ENCODE measurements at regions not wholly inside any gene's neighbourhood (a gene's known extent, or its start where the extent isn't known, plus 50 kb on each side); places are given as distances from the start of the nearest gene placed in this dataset.

DNA sequence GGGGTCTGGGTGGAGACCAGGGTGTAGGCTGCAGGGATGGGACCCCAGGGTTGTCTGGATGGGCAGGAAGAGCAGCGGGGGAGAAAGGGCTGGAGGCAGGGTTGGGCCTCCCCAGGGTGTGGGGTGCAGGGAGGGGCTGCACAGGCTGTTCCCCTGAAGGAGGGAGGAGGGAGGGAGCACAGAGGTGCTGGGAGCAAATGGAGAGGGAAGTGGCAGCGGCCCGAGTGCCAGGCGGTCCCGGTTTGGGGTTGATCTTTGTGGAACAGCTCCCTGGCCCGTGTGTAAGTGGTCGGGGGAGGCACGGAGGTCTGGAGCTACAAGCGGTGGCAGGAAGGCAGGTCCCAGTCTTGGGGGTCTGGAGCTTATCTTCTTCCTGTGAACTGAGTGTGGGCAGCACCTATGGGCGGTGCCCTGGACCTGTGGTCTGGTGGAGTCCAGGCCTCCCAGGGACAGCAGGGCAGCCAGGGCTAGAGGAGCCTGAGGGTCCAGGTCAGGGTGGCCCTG is 391.6 kb downstream of the TMEM121 start:
- DNase-seq (ENCODE audit: low read depth, low spot score): no peak
- intact Hi-C loops (cut with micrococcal nuclease): no loop called here

DNA sequence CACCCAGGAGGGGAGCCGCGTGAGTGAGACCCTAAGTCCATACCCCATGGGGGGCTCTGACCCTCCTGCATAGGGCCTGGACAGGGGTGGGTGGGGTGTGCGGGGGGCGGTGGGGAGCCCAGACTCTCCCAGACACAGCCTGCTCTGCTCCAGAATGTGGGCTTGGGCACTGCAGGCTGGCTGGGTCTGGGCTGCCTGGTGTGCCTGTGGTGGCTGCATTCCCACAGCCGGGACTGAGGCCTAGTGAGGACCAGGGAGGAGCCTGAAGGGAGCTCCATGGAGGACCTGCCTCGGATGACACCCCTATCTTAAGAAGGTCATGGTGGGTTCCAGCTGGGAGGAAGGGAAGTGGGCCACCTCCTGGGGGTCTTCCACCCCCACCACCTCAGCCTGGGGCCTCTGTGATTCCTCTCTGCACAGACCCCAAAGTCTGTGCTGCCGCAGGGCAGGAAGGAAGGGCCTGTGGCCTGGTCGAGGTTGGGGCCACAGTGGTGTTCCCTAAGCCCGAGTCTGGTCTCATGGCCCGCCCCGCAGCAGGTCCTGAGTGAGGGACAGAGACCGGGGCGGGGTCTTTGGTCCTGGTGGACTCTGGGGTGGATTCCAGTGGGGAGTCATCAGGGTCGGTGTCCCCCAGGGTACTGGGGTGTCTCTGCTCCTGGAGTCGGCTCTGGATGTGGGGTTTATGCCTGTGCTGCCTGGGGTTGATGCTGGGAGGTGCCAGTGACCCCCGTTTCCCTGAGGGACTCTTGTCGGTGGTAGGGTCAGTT is 392.3 kb downstream of the TMEM121 start:
- FAIRE-seq: no peak

More for the DNA sequence above, 391.6 kb downstream of the TMEM121 start:
- dilution Hi-C loops (cut with MboI; ENCODE audit: extremely low pct_ligation_motif_present, low sequenced_read_pairs): no loop called here
- ChIA-PET POLR2A (no interaction called here), CTCF (no interaction called here)
- no peak for FAIRE-seq
- H3K9me3 ChIP-seq (replicated peaks; ENCODE audit: control insufficient read depth, insufficient read depth, low read length): no peaks in the 10 kb centered on the region
- H3K9me1 ChIP-seq (replicated peaks; ENCODE audit: control insufficient read depth, extremely low read depth, insufficient read depth, low read length): no peaks in the 10 kb centered on the region
- no peak overlapping the region for H3K9ac ChIP-seq (replicated peaks; ENCODE audit: extremely low read depth, insufficient read depth, low read length)
- H3K36me3 ChIP-seq (ENCODE audit: control insufficient read depth in 2 of 2, extremely low read depth in 1 of 2, insufficient read depth in 2 of 2, low read length in 2 of 2): no peaks in the 10 kb centered on the region
- H3K27me3 ChIP-seq (ENCODE audit: control insufficient read depth in 2 of 2, insufficient read depth in 2 of 2, low read length in 2 of 2): no peaks in the 10 kb centered on the region
- no peaks in the 10 kb centered on the region for H4K20me1 ChIP-seq (replicated peaks; ENCODE audit: control insufficient read depth, extremely low read depth, insufficient read depth, low read length)
- H2AFZ ChIP-seq (ENCODE audit: low read depth, low read length): no peak overlapping the region
- no TSS peak for BruUV-seq (replicated peaks)
- no peaks in the 10 kb centered on the region for H3K79me2 ChIP-seq (ENCODE audit: control insufficient read depth, insufficient read depth, low read length)
- no peak overlapping the region for H3K4me3 ChIP-seq (replicated peaks in 1 of 3; ENCODE audit: insufficient read depth in 1 of 3, low read depth in 1 of 3, low read length in 3 of 3)
- H3K4me2 ChIP-seq (ENCODE audit: insufficient read depth, low read length): no peak overlapping the region
- no peaks in the 10 kb centered on the region for H3K4me1 ChIP-seq (ENCODE audit: control insufficient read depth, extremely low read depth, insufficient read depth, low read length)
- TF ChIP-seq EZH2 (IDR thresholded peaks at IDR 0.05; ENCODE audit: borderline replicate concordance, low read depth, low read length, severe bottlenecking): no peak
- no peak for TF ChIP-seq GATA2 (IDR thresholded peaks at IDR 0.05; ENCODE audit: insufficient read depth, insufficient read length, low read depth, low read length)
- no peak overlapping the region for H3K27ac ChIP-seq (ENCODE audit: insufficient read depth, low read depth, low read length)

More for the DNA sequence above, 392.3 kb downstream of the TMEM121 start:
- no peaks in the 10 kb centered on the region for H3K4me1 ChIP-seq (ENCODE audit: control insufficient read depth, extremely low read depth, insufficient read depth, low read length)
- ChIA-PET CTCF (no interaction called here), POLR2A (no interaction called here)
- H3K27me3 ChIP-seq (ENCODE audit: control insufficient read depth in 2 of 2, insufficient read depth in 2 of 2, low read length in 2 of 2): no peaks in the 10 kb centered on the region
- no peaks in the 10 kb centered on the region for H4K20me1 ChIP-seq (replicated peaks; ENCODE audit: control insufficient read depth, extremely low read depth, insufficient read depth, low read length)
- no peaks in the 10 kb centered on the region for H3K36me3 ChIP-seq (ENCODE audit: control insufficient read depth in 2 of 2, extremely low read depth in 1 of 2, insufficient read depth in 2 of 2, low read length in 2 of 2)
- dilution Hi-C loops (cut with MboI; ENCODE audit: extremely low pct_ligation_motif_present, low sequenced_read_pairs) (no loop called here), intact Hi-C loops (cut with micrococcal nuclease) (no loop called here)
- no peak overlapping the region for H3K27ac ChIP-seq (ENCODE audit: insufficient read depth, low read depth, low read length)
- H3K4me3 ChIP-seq (replicated peaks in 1 of 3; ENCODE audit: insufficient read depth in 1 of 3, low read depth in 1 of 3, low read length in 3 of 3): no peak overlapping the region
- TF ChIP-seq EZH2 (IDR thresholded peaks at IDR 0.05; ENCODE audit: borderline replicate concordance, low read depth, low read length, severe bottlenecking) (no peak), JUN (IDR thresholded peaks at IDR 0.05; ENCODE audit: borderline replicate concordance, insufficient read depth, insufficient read length, low read depth) (no peak), GATA2 (IDR thresholded peaks at IDR 0.05; ENCODE audit: insufficient read depth, insufficient read length, low read depth, low read length) (no peak), POLR2AphosphoS5 (IDR thresholded peaks at IDR 0.05; ENCODE audit: insufficient read depth, low read depth, low read length) (no peak), MYC (IDR thresholded peaks at IDR 0.05; ENCODE audit: low read depth, low read length) (no peak), POLR2A (IDR thresholded peaks at IDR 0.05; ENCODE audit: low read depth, low read length) (no peak), FOS (IDR thresholded peaks at IDR 0.05; ENCODE audit: borderline replicate concordance, insufficient read depth, low read length) (no peak)
- TF ChIP-seq, protein P1, sequence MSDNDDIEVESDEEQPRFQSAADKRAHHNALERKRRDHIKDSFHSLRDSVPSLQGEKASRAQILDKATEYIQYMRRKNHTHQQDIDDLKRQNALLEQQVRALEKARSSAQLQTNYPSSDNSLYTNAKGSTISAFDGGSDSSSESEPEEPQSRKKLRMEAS (IDR thresholded peaks at IDR 0.05; ENCODE audit: insufficient read depth, insufficient read length): no peak
- TF ChIP-seq, protein P2, sequence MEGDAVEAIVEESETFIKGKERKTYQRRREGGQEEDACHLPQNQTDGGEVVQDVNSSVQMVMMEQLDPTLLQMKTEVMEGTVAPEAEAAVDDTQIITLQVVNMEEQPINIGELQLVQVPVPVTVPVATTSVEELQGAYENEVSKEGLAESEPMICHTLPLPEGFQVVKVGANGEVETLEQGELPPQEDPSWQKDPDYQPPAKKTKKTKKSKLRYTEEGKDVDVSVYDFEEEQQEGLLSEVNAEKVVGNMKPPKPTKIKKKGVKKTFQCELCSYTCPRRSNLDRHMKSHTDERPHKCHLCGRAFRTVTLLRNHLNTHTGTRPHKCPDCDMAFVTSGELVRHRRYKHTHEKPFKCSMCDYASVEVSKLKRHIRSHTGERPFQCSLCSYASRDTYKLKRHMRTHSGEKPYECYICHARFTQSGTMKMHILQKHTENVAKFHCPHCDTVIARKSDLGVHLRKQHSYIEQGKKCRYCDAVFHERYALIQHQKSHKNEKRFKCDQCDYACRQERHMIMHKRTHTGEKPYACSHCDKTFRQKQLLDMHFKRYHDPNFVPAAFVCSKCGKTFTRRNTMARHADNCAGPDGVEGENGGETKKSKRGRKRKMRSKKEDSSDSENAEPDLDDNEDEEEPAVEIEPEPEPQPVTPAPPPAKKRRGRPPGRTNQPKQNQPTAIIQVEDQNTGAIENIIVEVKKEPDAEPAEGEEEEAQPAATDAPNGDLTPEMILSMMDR (IDR thresholded peaks at IDR 0.05; ENCODE audit: extremely low read depth in 1 of 2, insufficient read depth in 1 of 2, low read depth in 1 of 2, low read length in 2 of 2): no peak
- no peaks in the 10 kb centered on the region for H3K79me2 ChIP-seq (ENCODE audit: control insufficient read depth, insufficient read depth, low read length)
- no peak overlapping the region for H3K9ac ChIP-seq (replicated peaks; ENCODE audit: extremely low read depth, insufficient read depth, low read length)
- H3K9me3 ChIP-seq (replicated peaks; ENCODE audit: control insufficient read depth, insufficient read depth, low read length): no peaks in the 10 kb centered on the region
- no TSS peak for BruUV-seq (replicated peaks)
- no peaks in the 10 kb centered on the region for H3K9me1 ChIP-seq (replicated peaks; ENCODE audit: control insufficient read depth, extremely low read depth, insufficient read depth, low read length)
- H3K4me2 ChIP-seq (ENCODE audit: insufficient read depth, low read length): no peak overlapping the region
- DNase-seq (ENCODE audit: low read depth, low spot score): no peak
- no peak overlapping the region for H2AFZ ChIP-seq (ENCODE audit: low read depth, low read length)

Data from endothelial cell of umbilical vein (primary cell).